Chondrocyte (in vitro differentiated cells): ENCODE measurements at regions not wholly inside any gene's neighbourhood (a gene's known extent, or its start where the extent isn't known, plus 50 kb on each side); places are given as distances from the start of the nearest gene placed in this dataset.

Source experiments
- DNase-seq: peaks from one replicate; pipeline ENCODE4 v3.0.0; 2021; ENCODE audit warnings: mixed read lengths, low spot score
- H3K27ac Mint-ChIP-seq: one replicate; pipeline ENCODE4 v1.8.0; 2021; ENCODE audit warnings: mild to moderate bottlenecking, moderate library complexity, mixed read lengths; ENCODE audit not compliant: unreplicated experiment
- H3K27me3 Mint-ChIP-seq: 2 replicates; pipeline ENCODE4 v1.8.0; 2021; ENCODE audit warnings: low read depth, mixed read lengths
- H3K36me3 Mint-ChIP-seq: 2 replicates; pipeline ENCODE4 v1.8.0; 2021; ENCODE audit warnings: low read depth, mixed read lengths
- H3K4me1 Mint-ChIP-seq: 2 replicates; pipeline ENCODE4 v1.8.0; 2021; ENCODE audit warnings: low read depth, mild to moderate bottlenecking, mixed read lengths
- H3K4me3 Mint-ChIP-seq: one replicate; pipeline ENCODE4 v1.8.0; 2021; ENCODE audit warnings: mild to moderate bottlenecking, moderate library complexity, mixed read lengths; ENCODE audit not compliant: unreplicated experiment
- H3K9me3 Mint-ChIP-seq: 2 replicates; pipeline ENCODE4 v1.8.0; 2021; ENCODE audit warnings: low read depth, mixed read lengths
- TF ChIP-seq, protein P1 (sequence below): fragments of 200-600 bp; sonication (generic); IDR thresholded peaks from 2 replicates; pipeline ENCODE4 v1.5.0; 2021; ENCODE audit warnings: antibody characterized with exemption, mild to moderate bottlenecking, moderate library complexity

- no peaks in the 10 kb centered on the region for H3K27me3 Mint-ChIP-seq
- H3K4me1 Mint-ChIP-seq = peaks cover 64% of the 10 kb centered on the region
- no peak overlapping the region for H3K27ac Mint-ChIP-seq
- TF ChIP-seq, protein P1, sequence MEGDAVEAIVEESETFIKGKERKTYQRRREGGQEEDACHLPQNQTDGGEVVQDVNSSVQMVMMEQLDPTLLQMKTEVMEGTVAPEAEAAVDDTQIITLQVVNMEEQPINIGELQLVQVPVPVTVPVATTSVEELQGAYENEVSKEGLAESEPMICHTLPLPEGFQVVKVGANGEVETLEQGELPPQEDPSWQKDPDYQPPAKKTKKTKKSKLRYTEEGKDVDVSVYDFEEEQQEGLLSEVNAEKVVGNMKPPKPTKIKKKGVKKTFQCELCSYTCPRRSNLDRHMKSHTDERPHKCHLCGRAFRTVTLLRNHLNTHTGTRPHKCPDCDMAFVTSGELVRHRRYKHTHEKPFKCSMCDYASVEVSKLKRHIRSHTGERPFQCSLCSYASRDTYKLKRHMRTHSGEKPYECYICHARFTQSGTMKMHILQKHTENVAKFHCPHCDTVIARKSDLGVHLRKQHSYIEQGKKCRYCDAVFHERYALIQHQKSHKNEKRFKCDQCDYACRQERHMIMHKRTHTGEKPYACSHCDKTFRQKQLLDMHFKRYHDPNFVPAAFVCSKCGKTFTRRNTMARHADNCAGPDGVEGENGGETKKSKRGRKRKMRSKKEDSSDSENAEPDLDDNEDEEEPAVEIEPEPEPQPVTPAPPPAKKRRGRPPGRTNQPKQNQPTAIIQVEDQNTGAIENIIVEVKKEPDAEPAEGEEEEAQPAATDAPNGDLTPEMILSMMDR = no peak
- H3K9me3 Mint-ChIP-seq = peaks cover 21% of the 10 kb centered on the region
- no peak for DNase-seq
- H3K36me3 Mint-ChIP-seq = no peaks in the 10 kb centered on the region
- H3K4me3 Mint-ChIP-seq = no peak overlapping the region
Measured at GRCh38 chr1:186531561-186532165, 70.7 kb upstream of the PDC start.

GRCh38 chr1:186530109-186530508 is 69.2 kb upstream of the PDC start:
- H3K27me3 Mint-ChIP-seq = no peaks in the 10 kb centered on the region
- peaks cover 49% of the 10 kb centered on the region for H3K4me1 Mint-ChIP-seq
- no peak overlapping the region for H3K4me3 Mint-ChIP-seq
- peak overlapping the region; percentile 68 for H3K27ac Mint-ChIP-seq
- peaks cover 25% of the 10 kb centered on the region for H3K9me3 Mint-ChIP-seq
- no peak for DNase-seq
- no peaks in the 10 kb centered on the region for H3K36me3 Mint-ChIP-seq
- TF ChIP-seq, protein P1 = no peak

- DNase-seq = no peak
Measured at GRCh38 chr1:186519982-186520381, 59.1 kb upstream of the PDC start.

GRCh38 chr1:186518822-186519381 is 58.0 kb upstream of the PDC start:
- H3K4me1 Mint-ChIP-seq = peaks cover 4% of the 10 kb centered on the region
- peaks cover 10% of the 10 kb centered on the region for H3K36me3 Mint-ChIP-seq
- no peak overlapping the region for H3K27ac Mint-ChIP-seq

More at GRCh38 chr1:186519982-186520381, 59.1 kb upstream of the PDC start:
- Mint-ChIP-seq H3K36me3 (peaks cover 8% of the 10 kb centered on the region), H3K4me1 (peaks cover 4% of the 10 kb centered on the region), H3K9me3 (peaks cover 16% of the 10 kb centered on the region), H3K27ac (no peak overlapping the region), H3K4me3 (no peak overlapping the region), H3K27me3 (no peaks in the 10 kb centered on the region)
- TF ChIP-seq, protein P1 = no peak

GRCh38 chr1:186518395-186518794 is 57.5 kb upstream of the PDC start:
- no peak for DNase-seq
- H3K27ac Mint-ChIP-seq = no peak overlapping the region
- no peaks in the 10 kb centered on the region for H3K27me3 Mint-ChIP-seq
- TF ChIP-seq, protein P1 = no peak
- no peak overlapping the region for H3K4me3 Mint-ChIP-seq
- H3K9me3 Mint-ChIP-seq = peaks cover 8% of the 10 kb centered on the region
- H3K4me1 Mint-ChIP-seq = peaks cover 4% of the 10 kb centered on the region
- H3K36me3 Mint-ChIP-seq = peaks cover 10% of the 10 kb centered on the region

More at GRCh38 chr1:186518822-186519381, 58.0 kb upstream of the PDC start:
- no peak overlapping the region for H3K4me3 Mint-ChIP-seq
- H3K27me3 Mint-ChIP-seq = no peaks in the 10 kb centered on the region
- TF ChIP-seq, protein P1 = no peak
- peaks cover 11% of the 10 kb centered on the region for H3K9me3 Mint-ChIP-seq
- DNase-seq = no peak
